Ecto neural progenitor cell (in vitro differentiated cells): ENCODE measurements at regions not wholly inside any gene's neighbourhood (a gene's known extent, or its start where the extent isn't known, plus 50 kb on each side); places are given as distances from the start of the nearest gene placed in this dataset.

Source experiments
- DNase-seq: peaks from one replicate; pipeline ENCODE4 v3.0.0-alpha.2; 2018; ENCODE audit warnings: low spot score

DNA sequence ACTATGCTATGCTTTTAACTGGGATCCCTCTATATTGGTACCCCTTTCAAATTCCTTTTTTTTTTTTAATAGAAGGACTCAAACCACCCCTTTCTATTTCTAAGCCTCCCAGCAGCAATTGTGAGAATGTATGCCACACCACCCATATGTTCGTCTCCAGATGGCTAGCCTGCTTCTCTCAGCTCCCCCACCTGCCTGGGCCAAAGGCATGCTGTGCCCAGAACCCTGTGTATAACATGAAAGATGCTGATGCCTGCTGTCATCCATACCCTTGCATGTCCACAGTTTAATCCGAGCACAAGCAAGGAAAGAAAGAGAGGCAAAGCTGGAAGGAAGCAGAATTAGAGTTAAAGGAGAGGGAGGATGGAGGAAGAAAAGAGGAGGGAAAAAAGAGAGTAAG lies 159.5 kb upstream of the CNTN6 start:
- no peak for DNase-seq

DNA sequence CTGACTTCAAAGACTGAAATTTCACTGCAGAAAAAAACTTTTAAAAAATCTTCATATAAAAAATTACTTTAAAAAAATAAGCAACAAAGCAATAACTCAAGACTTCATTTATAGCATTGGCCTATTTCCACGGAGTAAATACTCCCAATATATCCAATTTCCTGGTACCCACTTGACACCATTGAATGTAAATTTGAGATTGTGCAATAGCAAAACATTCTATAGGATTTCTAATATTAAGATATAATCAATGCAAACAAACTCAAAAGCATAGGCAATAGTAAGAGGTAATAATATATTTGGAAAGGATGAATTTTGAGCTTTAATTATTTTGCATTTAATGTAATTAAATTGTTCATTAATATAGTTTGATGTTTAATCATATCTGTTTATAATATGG lies 148.0 kb upstream of the CNTN6 start:
- DNase-seq, result no peak

DNA sequence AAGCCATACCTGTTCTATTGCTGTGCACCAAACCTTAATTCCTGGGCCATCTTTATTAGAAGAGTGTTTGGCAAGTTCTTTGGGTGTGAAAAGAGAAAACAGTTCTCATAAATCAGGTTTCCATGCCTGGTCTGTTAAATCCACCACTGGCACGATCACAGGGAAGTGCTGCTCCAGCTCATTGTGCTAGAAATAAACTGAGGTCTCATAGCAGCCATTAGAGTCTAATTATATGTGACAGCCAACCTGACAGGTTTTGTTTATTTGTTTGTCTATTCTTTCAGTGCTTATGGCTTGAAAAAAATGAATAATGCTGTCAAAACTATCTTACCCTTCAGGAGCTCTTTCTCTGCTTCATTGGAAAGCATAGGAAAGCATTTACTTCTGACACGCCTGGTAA lies 147.1 kb upstream of the CNTN6 start:
- no peak for DNase-seq

DNA sequence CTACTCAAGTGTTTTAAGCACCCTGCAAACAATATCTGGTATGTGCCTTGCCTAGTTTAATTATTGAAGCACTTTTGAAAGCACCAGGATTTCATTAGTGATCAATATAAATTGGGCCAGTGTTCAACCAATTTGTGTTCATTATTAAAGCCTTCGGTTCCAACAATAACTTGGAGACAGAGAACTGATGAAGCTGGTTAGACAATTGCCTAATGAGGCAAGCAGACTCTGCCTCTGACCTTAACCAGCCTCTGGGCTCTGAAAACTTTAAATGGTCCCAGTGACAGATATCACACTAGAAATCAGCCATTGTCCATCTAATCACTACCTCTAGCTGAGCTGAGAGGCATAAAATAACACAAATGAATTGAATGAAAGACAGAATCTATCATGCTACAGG lies 139.9 kb upstream of the CNTN6 start:
- no peak for DNase-seq

DNA sequence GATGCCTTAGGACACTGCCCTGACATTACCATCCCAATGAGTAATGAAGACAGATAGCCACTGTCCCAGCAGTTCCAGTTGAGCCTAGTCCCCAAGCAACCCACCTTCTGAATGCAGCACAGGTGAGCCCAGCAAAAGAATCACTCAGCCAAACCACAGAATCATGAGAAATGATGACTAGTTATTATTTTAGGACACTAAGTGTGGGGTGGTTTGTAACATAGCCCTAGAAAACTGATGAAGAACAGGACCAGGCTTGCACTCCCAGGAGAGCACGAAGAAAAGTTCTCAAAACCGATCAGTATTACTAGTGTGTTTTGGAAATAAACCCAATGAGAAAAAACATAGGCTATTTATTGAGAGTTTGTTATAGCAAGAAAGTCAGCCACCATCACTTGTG lies 129.6 kb upstream of the CNTN6 start:
- no peak for DNase-seq

DNA sequence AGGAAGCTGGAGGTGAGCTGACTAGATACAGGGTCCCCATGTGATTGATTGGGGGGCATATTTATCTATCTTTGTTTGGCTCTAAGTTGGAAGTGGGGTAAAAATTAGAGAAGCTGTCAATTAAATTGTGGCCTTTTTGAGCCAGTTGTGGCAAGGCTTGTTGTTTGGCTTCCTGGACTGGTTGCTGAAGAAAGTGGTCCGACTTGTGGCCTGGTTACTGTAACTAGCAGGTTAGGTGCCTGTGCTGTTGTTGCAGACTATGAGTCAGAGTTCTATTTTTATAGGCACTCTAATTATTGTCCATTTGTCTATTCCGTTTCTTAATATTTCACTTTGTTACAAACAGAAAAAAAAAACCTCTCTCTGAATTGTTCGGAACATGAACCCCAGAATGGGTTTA lies 129.1 kb upstream of the CNTN6 start:
- no peak for DNase-seq

DNA sequence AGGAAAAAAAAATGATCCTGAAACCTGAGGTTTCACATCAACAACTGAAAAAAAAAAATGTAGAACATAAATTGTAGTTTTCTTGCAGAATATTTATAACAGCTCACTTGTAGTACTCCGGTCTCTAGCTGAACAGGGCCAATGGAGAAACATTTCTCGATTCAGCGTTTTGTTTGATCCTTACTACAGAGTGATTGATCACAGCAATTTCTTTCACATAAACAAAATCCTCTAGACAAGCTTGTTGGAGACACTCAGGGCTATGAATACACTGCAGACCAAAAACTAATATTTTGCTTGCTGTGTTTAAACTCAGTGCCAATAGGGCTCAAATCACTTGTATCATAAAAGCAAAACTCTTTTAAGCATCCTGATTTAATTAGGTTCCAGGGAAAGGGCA lies 127.0 kb upstream of the CNTN6 start:
- DNase-seq, result no peak

DNA sequence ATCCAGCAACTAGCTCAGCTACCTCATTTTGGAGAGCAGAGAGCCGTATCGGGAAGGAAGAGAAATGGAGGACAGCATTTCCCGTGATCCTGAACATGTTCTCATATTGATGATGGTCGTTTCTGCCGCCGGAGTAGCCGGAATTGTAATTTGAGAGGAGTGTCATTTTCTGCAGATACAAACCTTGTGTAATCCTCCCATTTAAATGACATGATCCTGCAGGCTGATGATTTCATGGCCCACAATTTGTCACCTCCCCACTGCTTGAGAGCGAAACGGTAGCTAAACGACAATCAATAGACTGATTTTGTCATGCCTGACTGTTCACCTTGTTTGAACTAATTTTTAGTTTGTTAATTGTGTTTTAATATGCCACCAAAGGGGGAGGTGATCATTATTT lies 126.5 kb upstream of the CNTN6 start:
- no peak for DNase-seq

DNA sequence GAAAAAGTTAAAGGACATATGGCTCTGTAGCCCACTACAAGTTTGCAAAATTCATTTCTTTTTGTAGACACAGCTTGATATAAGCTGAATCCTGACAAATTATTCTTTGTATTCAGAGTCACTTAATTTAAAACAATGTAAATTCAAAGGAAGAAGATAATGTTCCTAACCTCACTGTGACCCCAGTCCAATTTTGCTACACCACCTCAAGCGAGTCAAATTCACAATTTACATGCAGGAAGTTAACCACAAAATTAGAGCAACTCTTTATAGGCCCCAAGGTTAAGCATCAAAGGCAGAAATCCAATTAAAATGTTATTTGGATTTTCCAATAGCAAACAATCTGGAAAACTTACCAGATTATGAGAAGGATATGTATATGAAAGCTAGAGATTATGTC lies 119.5 kb upstream of the CNTN6 start:
- DNase-seq, result no peak

DNA sequence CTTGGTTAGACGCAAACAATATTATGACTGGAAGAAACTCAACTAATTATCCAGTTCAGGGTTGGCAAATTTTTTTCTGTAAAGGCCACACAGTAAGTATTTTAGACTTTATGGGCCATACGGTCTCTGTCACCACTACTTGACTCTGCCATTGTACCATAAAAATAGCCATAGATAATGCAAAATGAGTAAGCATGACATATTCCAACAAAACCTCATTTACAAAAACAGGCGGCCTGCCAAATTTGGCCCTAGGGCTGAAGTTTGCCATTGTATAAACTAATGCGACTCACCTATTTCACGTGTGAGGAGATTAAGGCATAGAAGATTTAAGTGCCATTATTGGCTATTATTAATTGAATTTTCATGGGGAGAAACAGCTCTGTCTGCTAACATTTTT lies 116.8 kb upstream of the CNTN6 start:
- no peak for DNase-seq

DNA sequence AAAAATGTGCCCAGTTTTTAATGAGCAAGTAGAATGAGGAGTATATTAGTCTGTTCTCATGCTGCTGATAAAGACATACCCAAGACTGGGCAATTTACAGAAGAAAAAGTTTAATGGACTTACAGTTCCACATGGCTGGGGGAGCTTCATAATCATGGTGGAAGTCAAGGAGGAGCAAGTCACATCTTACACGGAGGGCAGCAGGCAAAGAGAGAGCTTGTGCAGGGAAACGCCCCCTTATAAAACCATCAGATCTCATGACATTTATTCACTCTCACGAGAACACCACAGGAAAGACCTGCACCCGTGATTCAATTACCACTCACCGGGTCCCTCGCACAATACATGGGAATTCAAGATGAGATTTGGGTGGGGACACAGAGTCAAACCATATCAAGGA lies 111.7 kb upstream of the CNTN6 start:
- DNase-seq, result no peak

DNA sequence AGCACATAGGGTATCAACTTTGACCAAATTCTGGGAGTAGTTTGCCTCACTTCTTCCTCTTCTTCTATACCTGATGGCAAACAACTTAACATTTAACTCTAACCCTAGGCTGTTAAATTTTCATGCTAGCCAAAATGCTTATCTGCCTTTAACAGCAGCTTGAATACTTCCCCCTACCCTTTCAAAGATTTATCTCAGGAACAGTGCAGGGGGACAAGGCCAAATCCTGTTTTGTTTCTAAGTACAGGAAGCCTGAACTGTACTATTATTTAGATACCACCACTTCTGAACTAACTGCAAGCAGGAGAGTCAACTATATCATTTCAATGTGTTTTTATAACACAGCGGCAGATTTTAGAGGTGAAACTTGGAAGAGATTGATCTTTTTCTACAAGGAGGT lies 104.0 kb upstream of the CNTN6 start:
- no peak for DNase-seq

DNA sequence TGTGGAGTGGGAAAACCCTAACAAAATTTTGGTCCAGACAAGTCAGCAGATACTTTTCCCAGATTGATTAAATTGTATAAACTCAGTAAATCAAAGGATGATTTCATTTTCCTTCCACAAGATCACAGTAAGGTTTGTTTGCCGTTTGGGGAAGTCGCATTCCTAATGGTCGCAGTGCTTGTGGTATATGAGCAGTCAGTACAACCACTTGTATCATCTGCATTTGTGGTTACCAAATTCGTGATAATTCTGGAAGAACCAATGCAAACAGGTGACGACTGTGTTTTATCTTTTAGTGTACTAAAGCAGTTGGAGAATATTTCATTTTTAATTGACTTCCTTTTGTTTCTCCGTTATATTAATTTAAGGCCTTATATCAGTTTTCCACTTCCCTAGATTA lies 100.0 kb upstream of the CNTN6 start:
- DNase-seq, result no peak

DNA sequence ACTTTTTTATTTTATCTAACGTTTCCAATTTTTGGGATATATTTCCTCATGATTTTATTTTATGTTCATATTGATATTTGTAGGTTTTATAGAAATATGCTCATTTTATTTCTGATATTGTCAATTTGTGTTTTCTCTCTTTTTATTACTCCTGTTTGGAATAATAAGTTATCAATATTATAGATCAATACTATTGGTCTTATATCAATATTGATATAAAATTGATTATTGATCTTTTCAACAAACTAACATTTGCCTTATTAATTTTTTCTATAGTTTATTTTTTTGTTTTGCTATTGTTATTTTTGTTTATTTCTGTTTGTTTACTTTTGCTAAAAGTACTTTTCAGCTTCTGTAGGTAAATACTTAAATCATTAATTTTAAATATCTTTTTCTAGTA lies 90.8 kb upstream of the CNTN6 start:
- DNase-seq, result no peak

DNA sequence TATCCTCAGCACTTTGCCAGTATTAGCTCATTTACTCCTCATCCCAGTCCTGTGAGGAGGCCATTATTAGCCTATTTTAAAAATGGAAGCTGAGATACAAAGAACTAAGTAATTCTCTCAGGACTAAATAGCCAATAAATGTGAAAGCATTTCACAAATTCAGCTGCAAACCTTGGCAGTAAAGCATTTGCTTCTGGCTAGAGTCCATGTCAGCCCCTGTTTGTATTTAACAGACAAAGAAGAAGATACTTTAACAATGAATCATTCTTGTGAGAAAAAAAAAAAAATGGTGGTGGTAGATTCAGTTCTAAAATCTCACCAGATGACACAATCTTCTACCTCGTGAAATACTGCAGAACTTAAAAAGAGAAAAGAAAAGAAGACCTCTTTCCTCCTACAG lies 85.0 kb upstream of the CNTN6 start:
- DNase-seq, result no peak

DNA sequence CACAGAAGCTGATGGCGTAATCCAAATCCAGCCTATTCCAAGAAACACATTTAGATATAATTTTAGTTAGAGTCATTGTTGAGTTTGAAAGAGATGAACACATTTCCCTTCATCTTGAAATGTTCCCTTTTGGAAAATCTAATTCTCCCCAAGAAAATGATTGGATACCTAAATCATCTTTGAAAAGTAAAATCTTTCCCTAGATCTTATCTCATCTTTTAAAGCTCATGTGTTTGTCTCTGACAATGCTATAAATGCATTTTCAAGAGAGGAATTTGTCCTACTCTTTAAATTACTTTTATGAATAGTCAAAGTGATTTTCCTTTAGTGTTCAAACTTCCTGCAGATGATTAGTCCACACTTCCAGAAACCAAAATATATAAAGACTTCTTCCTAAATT lies 82.6 kb upstream of the CNTN6 start:
- no peak for DNase-seq

DNA sequence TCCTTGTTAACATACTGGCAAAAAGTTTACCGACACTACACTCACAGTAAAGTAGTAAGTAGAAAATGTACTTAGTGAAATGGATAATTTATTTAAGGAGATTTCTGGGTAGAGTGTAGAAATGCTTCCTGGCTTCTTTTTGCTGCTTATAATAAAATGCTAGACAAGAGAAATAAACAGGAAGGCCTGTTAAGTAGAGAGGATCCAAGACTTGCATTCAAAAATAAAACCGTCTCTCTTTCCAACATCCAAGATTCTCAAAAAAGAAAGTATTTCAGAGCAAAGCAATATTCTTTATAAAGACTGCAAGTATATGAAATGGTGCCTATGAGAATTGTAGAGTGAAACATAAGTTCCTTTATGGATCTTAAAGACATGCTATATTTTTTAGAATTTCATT lies 77.0 kb upstream of the CNTN6 start:
- DNase-seq, result no peak

DNA sequence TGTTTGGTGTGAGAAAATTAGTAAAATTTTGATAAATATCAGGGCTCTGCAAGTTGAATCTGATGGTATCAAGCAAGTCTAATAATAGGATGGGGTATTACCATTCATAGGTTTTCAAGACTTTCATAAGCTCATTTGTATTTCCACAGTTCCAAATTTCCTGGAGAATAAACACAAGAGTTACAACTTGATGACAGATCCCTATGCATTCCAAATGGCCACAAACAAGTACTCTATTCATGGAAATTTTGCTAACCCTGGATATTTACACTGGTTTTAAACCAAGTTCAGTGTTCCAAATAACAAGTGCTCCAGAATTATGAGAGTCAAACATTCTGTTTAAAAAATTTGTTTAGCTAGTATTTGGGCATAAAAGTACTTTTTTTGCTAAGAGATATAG lies 75.0 kb upstream of the CNTN6 start:
- DNase-seq, result no peak

DNA sequence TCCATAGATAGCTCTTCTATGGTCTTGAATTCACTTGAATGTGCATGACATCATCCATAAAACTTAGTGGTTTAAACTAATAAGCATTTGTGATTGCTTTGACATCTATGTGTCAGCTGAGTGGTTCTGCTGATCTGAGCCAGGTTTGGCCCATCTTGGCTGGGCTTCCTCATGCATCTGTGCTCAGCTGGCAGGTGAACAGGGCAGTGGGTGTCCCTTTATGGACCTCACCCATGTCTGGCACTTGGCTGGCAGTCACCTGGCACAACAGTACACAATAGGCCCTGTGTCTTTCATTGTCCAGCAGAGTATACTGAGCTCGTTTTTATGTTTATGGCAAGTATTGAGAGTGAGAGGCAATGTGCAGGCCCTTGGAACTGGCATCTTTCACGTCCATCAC lies 73.7 kb upstream of the CNTN6 start:
- no peak for DNase-seq

DNA sequence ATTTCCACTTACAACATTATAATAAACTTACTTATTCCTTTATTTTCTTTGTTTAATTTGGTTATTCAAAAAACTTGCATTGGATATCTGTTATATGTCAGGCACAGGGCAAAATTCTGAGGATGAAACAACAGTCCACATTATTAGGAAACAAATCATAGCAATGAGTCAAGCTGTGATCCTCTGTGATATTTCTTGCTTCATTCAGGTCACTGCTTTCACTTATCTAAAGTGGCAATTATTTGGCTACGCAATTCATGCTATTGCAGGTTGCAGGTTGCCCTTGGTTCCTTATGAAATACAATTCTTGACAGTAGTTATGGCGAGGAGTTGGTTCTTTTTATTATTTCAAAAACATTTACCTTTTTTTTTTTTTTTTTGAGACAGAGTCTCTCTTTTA lies 66.4 kb upstream of the CNTN6 start:
- DNase-seq, result no peak

DNA sequence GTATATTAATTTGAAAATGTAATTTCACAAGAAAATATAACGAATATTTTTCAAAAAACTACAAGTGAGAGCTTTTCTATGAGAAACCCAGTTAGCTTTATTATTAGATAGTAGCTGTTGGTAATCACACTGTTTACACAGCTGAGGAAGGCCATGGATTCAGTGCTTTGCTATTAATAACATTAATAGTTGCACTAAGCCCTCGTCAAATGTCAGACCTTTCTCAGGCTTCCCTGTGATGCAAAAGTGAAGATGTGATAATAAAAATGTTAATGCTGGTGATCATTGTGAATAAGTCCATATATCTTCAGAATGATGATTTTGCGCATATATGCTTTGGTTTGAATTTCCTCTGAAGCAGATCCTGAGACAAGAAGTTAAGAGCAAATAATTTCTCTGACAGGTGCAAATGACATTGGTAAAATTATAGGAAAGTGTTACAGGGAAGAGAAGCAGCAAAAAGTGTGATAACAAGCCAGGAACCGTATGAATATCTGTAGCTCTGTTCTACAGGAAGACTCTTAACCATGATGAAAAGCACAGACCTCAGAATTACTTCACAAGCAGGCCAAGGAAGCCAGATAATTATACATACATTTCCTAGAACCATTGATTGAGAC lies 56.5 kb upstream of the CNTN6 start:
- no peak for DNase-seq

DNA sequence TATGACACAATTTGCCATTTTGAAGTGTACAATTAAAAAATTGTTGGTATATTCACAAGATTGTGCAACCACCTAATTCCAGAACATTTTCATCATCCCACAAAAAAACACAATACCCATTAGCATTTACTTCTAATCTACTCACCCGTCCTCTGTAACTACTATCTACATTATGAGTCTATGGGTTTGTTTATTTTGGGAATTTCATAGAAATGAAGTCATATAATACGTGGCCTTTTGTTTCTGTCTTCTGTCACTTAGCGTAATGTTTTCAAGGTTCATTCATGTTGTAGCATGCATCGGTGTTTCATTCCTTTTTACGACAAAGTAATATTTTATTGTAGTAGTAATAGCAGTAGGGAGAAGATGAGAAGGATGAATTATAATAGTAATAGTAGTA lies 55.2 kb upstream of the CNTN6 start:
- no peak for DNase-seq
